H9 (cell line): ENCODE measurements at regions not wholly inside any gene's neighbourhood (a gene's known extent, or its start where the extent isn't known, plus 50 kb on each side); places are given as distances from the start of the nearest gene placed in this dataset.

ENCODE experiments used
- DNase-seq: peaks from one replicate; pipeline ENCODE4 v3.0.0-alpha.2; 2017
- H2AFZ ChIP-seq: one replicate; pipeline ENCODE4 v1.6.1; 2013; ENCODE audit warnings: mild to moderate bottlenecking, low read length, control low read depth, moderate library complexity
- H2AK5ac ChIP-seq: 2 replicates; pipeline ENCODE4 v1.6.1; 2013; ENCODE audit warnings: low read length, control low read depth, mixed read lengths; ENCODE audit not compliant: insufficient read length
- H2BK120ac ChIP-seq: one replicate; pipeline ENCODE4 v1.6.1; 2013; ENCODE audit warnings: low read depth, mild to moderate bottlenecking, low read length, control low read depth, inconsistent platforms; ENCODE audit not compliant: poor library complexity, severe bottlenecking
- H2BK12ac ChIP-seq: 2 replicates; pipeline ENCODE4 v1.6.1; 2013; ENCODE audit warnings: low read length, control low read depth, mixed read lengths, low read depth; ENCODE audit not compliant: insufficient read length
- H2BK15ac ChIP-seq: 2 replicates; pipeline ENCODE4 v1.6.1; 2013; ENCODE audit warnings: low read depth, low read length, control low read depth
- H2BK20ac ChIP-seq: one replicate; pipeline ENCODE4 v1.6.1; 2013; ENCODE audit warnings: low read depth, mild to moderate bottlenecking, low read length, control low read depth, inconsistent platforms; ENCODE audit not compliant: poor library complexity, severe bottlenecking
- H2BK5ac ChIP-seq: 2 replicates; pipeline ENCODE4 v1.6.1; 2013; ENCODE audit warnings: low read length, control low read depth, mixed read lengths; ENCODE audit not compliant: insufficient read length
- H3K14ac ChIP-seq: 2 replicates; pipeline ENCODE4 v1.6.1; 2013; ENCODE audit warnings: low read length, control low read depth; ENCODE audit not compliant: insufficient read depth
- H3K18ac ChIP-seq: 2 replicates; pipeline ENCODE4 v1.6.1; 2013; ENCODE audit warnings: low read depth, mild to moderate bottlenecking, mixed read lengths, low read length, control low read depth; ENCODE audit not compliant: insufficient read length
- H3K23ac ChIP-seq: 2 replicates; pipeline ENCODE4 v1.6.1; 2013; ENCODE audit warnings: low read length, control low read depth, mixed read lengths, low read depth; ENCODE audit not compliant: insufficient read length
- H3K23me2 ChIP-seq: 2 replicates; pipeline ENCODE4 v1.6.1; 2013; ENCODE audit warnings: low read depth, mild to moderate bottlenecking, mixed read lengths, low read length, control low read depth; ENCODE audit not compliant: insufficient read length, poor library complexity, severe bottlenecking
- H3K27ac ChIP-seq: 2 replicates; pipeline ENCODE4 v1.5.1; 2013; ENCODE audit warnings: low read length, control low read depth, mixed read lengths, low read depth; ENCODE audit not compliant: insufficient read length
- H3K27me3 ChIP-seq: 2 replicates; pipeline ENCODE4 v1.6.1; 2013; ENCODE audit warnings: low read length, control low read depth, inconsistent platforms; ENCODE audit not compliant: insufficient read depth
- H3K4ac ChIP-seq: 2 replicates; pipeline ENCODE4 v1.6.1; 2013; ENCODE audit warnings: low read depth, mild to moderate bottlenecking, control low read depth, inconsistent platforms, low read length, moderate library complexity
- H3K4me1 ChIP-seq: 2 replicates; pipeline ENCODE4 v1.6.1; 2013; ENCODE audit warnings: low read length, control low read depth, inconsistent platforms; ENCODE audit not compliant: insufficient read depth
- H3K4me2 ChIP-seq: 2 replicates; pipeline ENCODE4 v1.6.1; 2013; ENCODE audit warnings: low read length, control low read depth, mixed read lengths; ENCODE audit not compliant: insufficient read length, insufficient read depth
- H3K56ac ChIP-seq: 2 replicates; pipeline ENCODE4 v1.6.1; 2013; ENCODE audit warnings: low read depth, mild to moderate bottlenecking, mixed read lengths, low read length, control low read depth; ENCODE audit not compliant: insufficient read length
- H3K79me1 ChIP-seq: 2 replicates; pipeline ENCODE4 v1.6.1; 2013; ENCODE audit warnings: low read depth, mild to moderate bottlenecking, moderate library complexity, low read length, control low read depth, inconsistent platforms; ENCODE audit not compliant: insufficient read depth, poor library complexity, severe bottlenecking
- H3K79me2 ChIP-seq: 2 replicates; pipeline ENCODE4 v1.6.1; 2013; ENCODE audit warnings: low read length, control low read depth, inconsistent platforms; ENCODE audit not compliant: insufficient read depth
- H3K9ac ChIP-seq: 2 replicates; pipeline ENCODE4 v1.6.1; 2013; ENCODE audit warnings: low read length, control low read depth, mixed read lengths; ENCODE audit not compliant: insufficient read length; ENCODE audit errors: extremely low read depth
- H3K9me3 ChIP-seq: one replicate; pipeline ENCODE4 v1.6.1; 2013; ENCODE audit warnings: low read depth, low read length, inconsistent platforms; ENCODE audit not compliant: control insufficient read depth
- H3T11ph ChIP-seq: one replicate; pipeline ENCODE4 v1.6.1; 2013; ENCODE audit warnings: mild to moderate bottlenecking, low read length, control low read depth, inconsistent platforms
- H4K20me1 ChIP-seq: one replicate; pipeline ENCODE4 v1.6.1; 2013; ENCODE audit not compliant: control insufficient read depth, insufficient read length, insufficient read depth
- H4K5ac ChIP-seq: 2 replicates; pipeline ENCODE4 v1.6.1; 2013; ENCODE audit warnings: low read depth, mild to moderate bottlenecking, mixed read lengths, low read length, control low read depth; ENCODE audit not compliant: insufficient read length
- H4K8ac ChIP-seq: replicated peaks from 2 replicates; pipeline ENCODE4 v1.6.1; 2013; ENCODE audit warnings: low read length, control low read depth, mixed read lengths, low read depth; ENCODE audit not compliant: insufficient read length
- H4K91ac ChIP-seq: 2 replicates; pipeline ENCODE4 v1.6.1; 2013; ENCODE audit warnings: low read depth, mild to moderate bottlenecking, moderate library complexity, mixed read lengths, low read length, control low read depth; ENCODE audit not compliant: insufficient read length
- H3K27ac Mint-ChIP-seq, 3 experiments: 2 replicates in 2 of 3; 3 replicates in 1 of 3; pipeline ENCODE4 v1.8.0; 2020 to 2021; ENCODE audit warnings: mixed read lengths in 3 of 3, mild to moderate bottlenecking in 1 of 3, moderate library complexity in 1 of 3
- H3K27me3 Mint-ChIP-seq: 2 replicates; pipeline ENCODE4 v1.8.0; 2021; ENCODE audit warnings: low read depth, mild to moderate bottlenecking, moderate library complexity, mixed read lengths
- H3K36me3 Mint-ChIP-seq, 3 experiments: 2 replicates in 2 of 3; 3 replicates in 1 of 3; pipeline ENCODE4 v1.8.0; 2020 to 2021; ENCODE audit warnings: low read depth in 3 of 3, mixed read lengths in 3 of 3; ENCODE audit not compliant: insufficient read depth in 1 of 3
- H3K4me1 Mint-ChIP-seq, 2 experiments: 2 replicates each; pipeline ENCODE4 v1.8.0; 2020; ENCODE audit warnings: mixed read lengths in 2 of 2
- H3K4me3 Mint-ChIP-seq, 2 experiments: 2 replicates in 1 of 2; 3 replicates in 1 of 2; pipeline ENCODE4 v1.8.0; 2020 to 2021; ENCODE audit warnings: mild to moderate bottlenecking in 2 of 2, mixed read lengths in 2 of 2, moderate library complexity in 1 of 2
- H3K9me3 Mint-ChIP-seq, 2 experiments: 2 replicates in 1 of 2; 3 replicates in 1 of 2; pipeline ENCODE4 v1.8.0; 2020; ENCODE audit warnings: mild to moderate bottlenecking in 2 of 2, mixed read lengths in 2 of 2, moderate library complexity in 1 of 2
- WGBS: extraction: QIAGEN DNeasy Blood & Tissue Kit; methylation state at CpG from one replicate; pipeline ENCODE4 v1.1.7; 2013; ENCODE audit warnings: missing lambda C conversion rate, low lambda C conversion rate, mixed read lengths; ENCODE audit not compliant: insufficient read length; ENCODE audit errors: extremely low coverage; 5-methylcytosine and 5-hydroxymethylcytosine counted together
- TF ChIP-seq, protein P1 (sequence below): fragments of 200-600 bp; sonication (generic); conservative IDR thresholded peaks from 3 replicates; pipeline ENCODE4 v1.8.0; 2021; ENCODE audit warnings: antibody characterized with exemption, mild to moderate bottlenecking

DNA sequence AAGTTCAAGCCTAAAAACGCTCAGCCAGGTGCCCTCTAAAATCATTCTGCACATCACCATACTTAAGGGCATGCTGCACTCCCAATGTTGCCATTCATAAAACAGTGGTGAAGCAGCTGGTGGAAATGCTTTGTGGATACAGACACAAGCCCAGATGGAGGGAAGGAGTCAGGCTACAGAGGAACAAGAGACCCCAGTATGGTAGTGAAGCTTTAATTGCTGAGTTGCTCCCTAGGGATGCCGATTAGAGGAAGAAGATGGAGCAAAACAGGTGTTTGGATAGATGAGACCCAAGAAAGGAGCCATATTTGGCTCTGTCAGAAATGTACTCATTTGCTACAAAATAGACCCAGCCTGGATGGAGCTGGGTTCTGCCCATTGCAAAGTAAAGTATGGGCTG, 230.5 kb downstream of the NSG2 start:
- Histone ChIP-seq H2AFZ (no peak overlapping the region), H2BK5ac (no peak overlapping the region), H3K9me3 (no peaks in the 10 kb centered on the region), H2BK120ac (no peak overlapping the region), H4K20me1 (no peaks in the 10 kb centered on the region), H2BK20ac (no peak overlapping the region), H3K4ac (no peak overlapping the region), H3K79me1 (no peaks in the 10 kb centered on the region), H3K14ac (no peak overlapping the region), H3K27me3 (no peaks in the 10 kb centered on the region), H4K5ac (no peak overlapping the region), H4K91ac (no peak overlapping the region), H3T11ph (no peak overlapping the region), H2AK5ac (no peak overlapping the region), H3K23me2 (no peaks in the 10 kb centered on the region), H3K4me2 (no peak overlapping the region), H3K79me2 (no peaks in the 10 kb centered on the region), H3K56ac (no peak overlapping the region), H3K4me1 (no peaks in the 10 kb centered on the region), H2BK15ac (no peak overlapping the region), H3K23ac (no peak overlapping the region), H3K9ac (no peak overlapping the region), H3K27ac (no peak overlapping the region), H3K18ac (no peak overlapping the region), H4K8ac (no peak overlapping the region), H2BK12ac (no peak overlapping the region)
- TF ChIP-seq, protein P1, sequence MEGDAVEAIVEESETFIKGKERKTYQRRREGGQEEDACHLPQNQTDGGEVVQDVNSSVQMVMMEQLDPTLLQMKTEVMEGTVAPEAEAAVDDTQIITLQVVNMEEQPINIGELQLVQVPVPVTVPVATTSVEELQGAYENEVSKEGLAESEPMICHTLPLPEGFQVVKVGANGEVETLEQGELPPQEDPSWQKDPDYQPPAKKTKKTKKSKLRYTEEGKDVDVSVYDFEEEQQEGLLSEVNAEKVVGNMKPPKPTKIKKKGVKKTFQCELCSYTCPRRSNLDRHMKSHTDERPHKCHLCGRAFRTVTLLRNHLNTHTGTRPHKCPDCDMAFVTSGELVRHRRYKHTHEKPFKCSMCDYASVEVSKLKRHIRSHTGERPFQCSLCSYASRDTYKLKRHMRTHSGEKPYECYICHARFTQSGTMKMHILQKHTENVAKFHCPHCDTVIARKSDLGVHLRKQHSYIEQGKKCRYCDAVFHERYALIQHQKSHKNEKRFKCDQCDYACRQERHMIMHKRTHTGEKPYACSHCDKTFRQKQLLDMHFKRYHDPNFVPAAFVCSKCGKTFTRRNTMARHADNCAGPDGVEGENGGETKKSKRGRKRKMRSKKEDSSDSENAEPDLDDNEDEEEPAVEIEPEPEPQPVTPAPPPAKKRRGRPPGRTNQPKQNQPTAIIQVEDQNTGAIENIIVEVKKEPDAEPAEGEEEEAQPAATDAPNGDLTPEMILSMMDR = no peak
- WGBS = no CpG with 5 or more reads among the region's 2 CpGs
- Mint-ChIP-seq H3K36me3 (no peaks in the 10 kb centered on the region), H3K27me3 (peaks cover 32% of the 10 kb centered on the region), H3K4me1 (no peaks in the 10 kb centered on the region), H3K9me3 (peaks cover 0 to 4% of the 10 kb centered on the region in 2 experiments; a peak in 2 of 5 replicates), H3K27ac (no peak overlapping the region), H3K4me3 (no peak overlapping the region)
- DNase-seq = no peak
